ENCODE measurements at regions not wholly inside any gene's neighbourhood (a gene's known extent, or its start where the extent isn't known, plus 50 kb on each side); places are given as distances from the start of the nearest gene placed in this dataset.

- TF ChIP-seq CTCF (IDR thresholded peaks at IDR 0.05) (no peak), POLR2A (IDR thresholded peaks at IDR 0.05) (no peak)
These were observed 94.0 kb downstream of the ZNF608 start for GRCh38 chr5:124652514-124652819.

Measured in thyroid gland (tissue), 4 donors.